Colonic mucosa (tissue), 4 donors: ENCODE measurements at regions not wholly inside any gene's neighbourhood (a gene's known extent, or its start where the extent isn't known, plus 50 kb on each side); places are given as distances from the start of the nearest gene placed in this dataset.

Experiments
- DNase-seq: peaks from one replicate; pipeline ENCODE4 v3.0.0-alpha.2; 2020
- H3K27ac ChIP-seq: fragments of 200-600 bp; one replicate; pipeline ENCODE4 v1.8.0; 2021
- H3K27me3 ChIP-seq: fragments of 200-600 bp; one replicate; pipeline ENCODE4 v1.8.0; 2021
- H3K36me3 ChIP-seq: fragments of 200-600 bp; one replicate; pipeline ENCODE4 v1.8.0; 2021
- H3K4me1 ChIP-seq: fragments of 200-600 bp; one replicate; pipeline ENCODE4 v1.8.0; 2021; ENCODE audit warnings: mild to moderate bottlenecking
- H3K4me3 ChIP-seq: fragments of 200-600 bp; one replicate; pipeline ENCODE4 v1.8.0; 2021
- H3K9ac ChIP-seq, 2 donors: one replicate each; pipeline ENCODE4 v1.7.0; 2013; ENCODE audit warnings: control low read depth in 2 of 2, low read depth in 2 of 2, low read length in 2 of 2
- H3K9me3 ChIP-seq: fragments of 200-600 bp; one replicate; pipeline ENCODE4 v1.8.0; 2021
- CTCF ChIP-seq: fragments of 200-600 bp; IDR thresholded peaks from one replicate; pipeline ENCODE4 v1.8.0; 2022; ENCODE audit warnings: antibody characterized with exemption, mild to moderate bottlenecking
- intact Hi-C: fragments of 100-400 bp; cut with DNase I; formaldehyde crosslinking; loops from one replicate; pipeline ENCODE4 v1.14.1; 2022
- donor health status: healthy.
- donor health status: DM: no; HTN: no; CAD: no.
- donor health status: DM: no; HTN: no; CAD: no.

- DNase-seq: no peak
These were observed 75.7 kb upstream of the NANOS1 start for GRCh38 chr10:118953598-118954393.

GRCh38 chr10:118955531-118955930, 74.0 kb upstream of the NANOS1 start:
- intact Hi-C loops: no loop called here
- Histone ChIP-seq H3K9me3 (no peaks in the 10 kb centered on the region), H3K36me3 (no peaks in the 10 kb centered on the region), H3K4me3 (no peak overlapping the region), H3K27me3 (no peaks in the 10 kb centered on the region), H3K27ac (no peak overlapping the region), H3K9ac (no peak overlapping the region), H3K4me1 (no peaks in the 10 kb centered on the region)
- no peak for DNase-seq
- no peak for TF ChIP-seq CTCF

More at GRCh38 chr10:118953598-118954393, 75.7 kb upstream of the NANOS1 start:
- no peak overlapping the region for H3K27ac ChIP-seq
- intact Hi-C loops: no loop called here
- TF ChIP-seq CTCF: no peak
- no peaks in the 10 kb centered on the region for H3K36me3 ChIP-seq
- no peaks in the 10 kb centered on the region for H3K27me3 ChIP-seq
- no peak overlapping the region for H3K9ac ChIP-seq
- no peaks in the 10 kb centered on the region for H3K4me1 ChIP-seq
- H3K4me3 ChIP-seq: no peak overlapping the region
- H3K9me3 ChIP-seq: no peaks in the 10 kb centered on the region

- Histone ChIP-seq H3K9me3 (no peaks in the 10 kb centered on the region), H3K27ac (no peak overlapping the region), H3K27me3 (no peaks in the 10 kb centered on the region), H3K4me1 (no peaks in the 10 kb centered on the region), H3K36me3 (no peaks in the 10 kb centered on the region), H3K4me3 (no peak overlapping the region), H3K9ac (no peak overlapping the region)
- intact Hi-C loops: no loop called here
- no peak for TF ChIP-seq CTCF
- no peak for DNase-seq
These were observed 73.3 kb upstream of the NANOS1 start for GRCh38 chr10:118955951-118956801.

- no peak for DNase-seq
- TF ChIP-seq CTCF: no peak
- Histone ChIP-seq H3K27ac (no peak overlapping the region), H3K4me3 (no peak overlapping the region), H3K36me3 (no peaks in the 10 kb centered on the region), H3K4me1 (no peaks in the 10 kb centered on the region), H3K9me3 (no peaks in the 10 kb centered on the region), H3K27me3 (no peaks in the 10 kb centered on the region), H3K9ac (no peak overlapping the region)
- intact Hi-C loops: no loop called here
These were observed 72.6 kb upstream of the NANOS1 start for GRCh38 chr10:118956802-118957442.

GRCh38 chr10:118957443-118957825, 72.1 kb upstream of the NANOS1 start:
- Histone ChIP-seq H3K27me3 (no peaks in the 10 kb centered on the region), H3K4me3 (no peak overlapping the region), H3K9ac (no peak overlapping the region), H3K36me3 (no peaks in the 10 kb centered on the region), H3K9me3 (no peaks in the 10 kb centered on the region), H3K4me1 (no peaks in the 10 kb centered on the region), H3K27ac (no peak overlapping the region)
- DNase-seq: no peak
- intact Hi-C loops: no loop called here
- no peak for TF ChIP-seq CTCF
